ENCODE measurements at regions not wholly inside any gene's neighbourhood (a gene's known extent, or its start where the extent isn't known, plus 50 kb on each side); places are given as distances from the start of the nearest gene placed in this dataset.

- Histone ChIP-seq H3K4me3 (ENCODE audit: insufficient read depth, low read depth, low read length) (no peak overlapping the region), H2AFZ (ENCODE audit: low read depth, low read length) (no peak overlapping the region), H3K4me1 (ENCODE audit: insufficient read depth, low read length) (no peaks in the 10 kb centered on the region), H3K27ac (ENCODE audit: low read depth, low read length) (no peak overlapping the region), H3K9ac (ENCODE audit: low read length) (no peak overlapping the region), H3K27me3 (ENCODE audit: insufficient read depth, low read length) (no peaks in the 10 kb centered on the region), H3K79me2 (ENCODE audit: insufficient read depth, low read length) (no peaks in the 10 kb centered on the region), H3K36me3 (ENCODE audit: insufficient read depth, low read length) (no peaks in the 10 kb centered on the region), H3K4me2 (ENCODE audit: low read length) (no peak overlapping the region), H4K20me1 (ENCODE audit: insufficient read depth, low read length) (peaks cover 67% of the 10 kb centered on the region), H3K9me3 (ENCODE audit: insufficient read depth, low read depth, low read length) (no peaks in the 10 kb centered on the region)
- TF ChIP-seq CTCF (IDR thresholded peaks at IDR 0.05; ENCODE audit: insufficient read depth, low read depth, low read length) (no peak), EZH2 (IDR thresholded peaks at IDR 0.05; ENCODE audit: insufficient read depth, low read length) (no peak)
- H3K4me1 Mint-ChIP-seq (ENCODE audit: low read depth, unreplicated experiment) = peaks cover 2% of the 10 kb centered on the region
- DNase-seq (ENCODE audit: low read depth) (no peak), FAIRE-seq (no peak)
- no peak overlapping the region for H3K27ac Mint-ChIP-seq (ENCODE audit: unreplicated experiment)
- no peaks in the 10 kb centered on the region for H3K36me3 Mint-ChIP-seq (ENCODE audit: low read depth, unreplicated experiment)
- H3K4me3 Mint-ChIP-seq (ENCODE audit: unreplicated experiment) = no peak overlapping the region
- H3K27me3 Mint-ChIP-seq (ENCODE audit: low read depth, unreplicated experiment) = peaks cover 38% of the 10 kb centered on the region
- H3K9me3 Mint-ChIP-seq (ENCODE audit: unreplicated experiment) = no peaks in the 10 kb centered on the region
Measured at GRCh38 chr16:85422196-85422631, 190.9 kb upstream of the GSE1 start.

GRCh38 chr16:85422632-85423550 lies 190.2 kb upstream of the GSE1 start:
- FAIRE-seq = no peak
- H3K4me1 ChIP-seq (ENCODE audit: insufficient read depth, low read length) = no peaks in the 10 kb centered on the region
- H3K4me3 Mint-ChIP-seq (ENCODE audit: unreplicated experiment) = no peak overlapping the region

More at GRCh38 chr16:85422632-85423550, 190.2 kb upstream of the GSE1 start:
- H3K27me3 ChIP-seq (ENCODE audit: insufficient read depth, low read length) = no peaks in the 10 kb centered on the region
- H3K27me3 Mint-ChIP-seq (ENCODE audit: low read depth, unreplicated experiment) = peaks cover 40% of the 10 kb centered on the region
- H3K27ac ChIP-seq (ENCODE audit: low read depth, low read length) = no peak overlapping the region
- H3K9ac ChIP-seq (ENCODE audit: low read length) = no peak overlapping the region
- H2AFZ ChIP-seq (ENCODE audit: low read depth, low read length) = no peak overlapping the region
- no peaks in the 10 kb centered on the region for H3K36me3 ChIP-seq (ENCODE audit: insufficient read depth, low read length)
- H3K4me2 ChIP-seq (ENCODE audit: low read length) = no peak overlapping the region
- H3K4me1 Mint-ChIP-seq (ENCODE audit: low read depth, unreplicated experiment) = peaks cover 2% of the 10 kb centered on the region
- H3K9me3 ChIP-seq (ENCODE audit: insufficient read depth, low read depth, low read length) = no peaks in the 10 kb centered on the region
- no peaks in the 10 kb centered on the region for H3K36me3 Mint-ChIP-seq (ENCODE audit: low read depth, unreplicated experiment)
- H3K4me3 ChIP-seq (ENCODE audit: insufficient read depth, low read depth, low read length) = no peak overlapping the region
- DNase-seq (ENCODE audit: low read depth) = no peak
- H3K79me2 ChIP-seq (ENCODE audit: insufficient read depth, low read length) = no peaks in the 10 kb centered on the region
- TF ChIP-seq CTCF (IDR thresholded peaks at IDR 0.05; ENCODE audit: insufficient read depth, low read depth, low read length) (no peak), EZH2 (IDR thresholded peaks at IDR 0.05; ENCODE audit: insufficient read depth, low read length) (no peak)
- H4K20me1 ChIP-seq (ENCODE audit: insufficient read depth, low read length) = peaks cover 65% of the 10 kb centered on the region
- no peak overlapping the region for H3K27ac Mint-ChIP-seq (ENCODE audit: unreplicated experiment)
- H3K9me3 Mint-ChIP-seq (ENCODE audit: unreplicated experiment) = no peaks in the 10 kb centered on the region
